Spleen (tissue), 7 donors: ENCODE measurements at regions not wholly inside any gene's neighbourhood (a gene's known extent, or its start where the extent isn't known, plus 50 kb on each side); places are given as distances from the start of the nearest gene placed in this dataset.

ENCODE experiments used
- CTCF ChIP-seq, 11 experiments: fragments of 200-600 bp in 7 of 11; fragments of 450-650 bp in 4 of 11; sonication (generic) in 4 of 11; IDR thresholded peaks in 8 of 11; conservative IDR thresholded peaks in 3 of 11; 1 replicate in 7 of 11; 2 replicates in 4 of 11; pipeline versions ENCODE4 v1.4.0 to v1.8.0; 2016 to 2021; ENCODE audit warnings: antibody characterized with exemption in 11 of 11, inconsistent platforms in 4 of 11, mild to moderate bottlenecking in 1 of 11
- POLR2AphosphoS5 ChIP-seq, 3 donors: sonication (generic); formaldehyde crosslinking; IDR thresholded peaks; one replicate each; pipeline ENCODE4 v1.5.1; 2017; ENCODE audit warnings: antibody characterized with exemption in 3 of 3
- donor health status: DM: no; HTN: no; CAD: no; lungs with moderate emphysema.
- donor health status: DM: no; HTN: no; CAD: no.
- donor health status: DM: no; HTN: no; CAD: no.

DNA sequence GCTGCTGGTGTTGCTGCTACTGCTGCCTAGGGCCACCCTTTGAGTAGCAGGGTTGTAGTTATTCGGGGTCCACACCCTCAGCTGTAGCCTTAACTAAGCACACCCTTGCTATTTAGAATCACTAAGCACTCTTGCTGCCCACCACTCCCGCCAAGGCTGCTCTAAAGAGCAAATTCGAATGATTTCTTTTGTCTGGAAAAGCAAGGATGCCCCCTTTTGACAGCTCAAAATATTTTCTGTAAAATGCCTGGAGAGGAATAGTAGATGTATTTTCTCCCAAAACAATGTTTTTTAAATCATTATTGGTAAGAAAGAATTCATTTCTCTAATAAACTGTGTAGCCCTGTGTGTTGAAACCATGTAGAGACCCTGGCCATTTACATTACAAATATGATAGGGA is 80.8 kb upstream of the PAPOLG start:
- TF ChIP-seq CTCF (IDR thresholded peaks at IDR 0.05 in 8 of 11, conservative IDR thresholded peaks at IDR 0.05 in 3 of 11) (no peak), POLR2AphosphoS5 (IDR thresholded peaks at IDR 0.05) (no peak)
